ENCODE measurements at regions not wholly inside any gene's neighbourhood (a gene's known extent, or its start where the extent isn't known, plus 50 kb on each side); places are given as distances from the start of the nearest gene placed in this dataset.
"Not testable (repeated sequence)": the region's sequence is repeated elsewhere in the genome, so short reads cannot be mapped to it uniquely, and the experiment has no call there.

GRCh38 chr7:29696402-29696801 lies 109.9 kb upstream of the WIPF3 start:
- not testable (repeated sequence) for TF ChIP-seq CTCF (IDR thresholded peaks at IDR 0.05; ENCODE audit: control extremely low read depth in 1 of 3, insufficient read depth in 1 of 3, low read depth in 1 of 3, low read length in 3 of 3); CHD7 (IDR thresholded peaks at IDR 0.05; ENCODE audit: insufficient replicate concordance, low read length); BRCA1 (IDR thresholded peaks at IDR 0.05; ENCODE audit: low read depth, low read length); EZH2 (IDR thresholded peaks at IDR 0.05; ENCODE audit: low read depth, low read length, severe bottlenecking); POLR2A (IDR thresholded peaks at IDR 0.05; ENCODE audit: control extremely low read depth in 1 of 2, low read depth in 2 of 2, low read length in 2 of 2); TCF12 (IDR thresholded peaks at IDR 0.05; ENCODE audit: low read depth, low read length); RAD21 (IDR thresholded peaks at IDR 0.05 in 1 of 2, conservative IDR thresholded peaks at IDR 0.05 in 1 of 2; ENCODE audit: low read depth in 2 of 2, low read length in 2 of 2)
